Stimulated activated CD8-positive, alpha-beta memory T cell treated with anti-CD3 and anti-CD28 coated beads, Interleukin-4, amount 100 ng/mL, for 24 hours (primary cell): ENCODE measurements at regions not wholly inside any gene's neighbourhood (a gene's known extent, or its start where the extent isn't known, plus 50 kb on each side); places are given as distances from the start of the nearest gene placed in this dataset.

Source experiments
- DNase-seq: peaks from one replicate; pipeline ENCODE4 v3.0.0-alpha.2; 2020; ENCODE audit warnings: low read depth

GRCh38 chr6:156359912-156360311, 417.3 kb upstream of the ARID1B start:
- no peak for DNase-seq

- no peak for DNase-seq
These were observed 424.3 kb upstream of the ARID1B start for GRCh38 chr6:156352861-156353260.

- DNase-seq = no peak
These were observed 425.7 kb upstream of the ARID1B start for GRCh38 chr6:156351346-156351966.

GRCh38 chr6:156350337-156350736, 426.8 kb upstream of the ARID1B start:
- no peak for DNase-seq

GRCh38 chr6:156348849-156349248, 428.3 kb upstream of the ARID1B start:
- no peak for DNase-seq

- DNase-seq = no peak
These were observed 428.8 kb upstream of the ARID1B start for GRCh38 chr6:156348424-156348823.

- no peak for DNase-seq
These were observed 429.5 kb upstream of the ARID1B start for GRCh38 chr6:156347656-156348055.

GRCh38 chr6:156347246-156347645, 429.9 kb upstream of the ARID1B start:
- DNase-seq = no peak

GRCh38 chr6:156345700-156346099, 431.5 kb upstream of the ARID1B start:
- no peak for DNase-seq

GRCh38 chr6:156344491-156344890, 432.7 kb upstream of the ARID1B start:
- DNase-seq = no peak

GRCh38 chr6:156337801-156338200, 439.4 kb upstream of the ARID1B start:
- DNase-seq = no peak

- no peak for DNase-seq
These were observed 440.4 kb upstream of the ARID1B start for GRCh38 chr6:156336733-156337132.

GRCh38 chr6:156336089-156336488, 441.1 kb upstream of the ARID1B start:
- DNase-seq = no peak

GRCh38 chr6:156334966-156335365, 442.2 kb upstream of the ARID1B start:
- no peak for DNase-seq

GRCh38 chr6:156319707-156320106, 457.5 kb upstream of the ARID1B start:
- DNase-seq = no peak

GRCh38 chr6:156316583-156317125, 460.5 kb upstream of the ARID1B start:
- no peak for DNase-seq

GRCh38 chr6:156315146-156315545, 462.0 kb upstream of the ARID1B start:
- DNase-seq = no peak

GRCh38 chr6:156313037-156313436, 464.1 kb upstream of the ARID1B start:
- no peak for DNase-seq

- DNase-seq = no peak
These were observed 465.9 kb upstream of the ARID1B start for GRCh38 chr6:156311291-156311690.

GRCh38 chr6:156310701-156311100, 466.5 kb upstream of the ARID1B start:
- no peak for DNase-seq

GRCh38 chr6:156309017-156309416, 468.2 kb upstream of the ARID1B start:
- DNase-seq = no peak

- DNase-seq = no peak
These were observed 468.6 kb upstream of the ARID1B start for GRCh38 chr6:156308604-156309003.

- no peak for DNase-seq
These were observed 470.6 kb upstream of the ARID1B start for GRCh38 chr6:156306531-156306930.

- DNase-seq = no peak
These were observed 494.1 kb upstream of the ARID1B start for GRCh38 chr6:156283091-156283490.
